GM10248 (cell line): ENCODE measurements at regions not wholly inside any gene's neighbourhood (a gene's known extent, or its start where the extent isn't known, plus 50 kb on each side); places are given as distances from the start of the nearest gene placed in this dataset.

ENCODE experiments used
- CTCF ChIA-PET: fragments of 300-600 bp; sonication (Branson Sonifier 250); formaldehyde crosslinking; extraction: SDS; loops from one replicate; lab custom pipeline; 2021; ENCODE audit warnings: antibody characterized with exemption; lab: Yijun Ruan, JAX
- POLR2A ChIA-PET: fragments of 350-650 bp; sonication (Branson Sonifier 250); formaldehyde crosslinking; extraction: SDS; loops from one replicate; lab custom pipeline; 2020; ENCODE audit warnings: antibody characterized with exemption; lab: Yijun Ruan, JAX
- DNase-seq: peaks from one replicate; pipeline ENCODE4 v3.0.0; 2012; ENCODE audit errors: extremely low spot score
- TF ChIP-seq, protein P1 (sequence below): IDR thresholded peaks from 2 replicates; pipeline ENCODE4 v1.5.1; 2012; ENCODE audit warnings: mild to moderate bottlenecking, low read depth; ENCODE audit errors: extremely low read depth, missing control alignments, control extremely low read depth

DNA sequence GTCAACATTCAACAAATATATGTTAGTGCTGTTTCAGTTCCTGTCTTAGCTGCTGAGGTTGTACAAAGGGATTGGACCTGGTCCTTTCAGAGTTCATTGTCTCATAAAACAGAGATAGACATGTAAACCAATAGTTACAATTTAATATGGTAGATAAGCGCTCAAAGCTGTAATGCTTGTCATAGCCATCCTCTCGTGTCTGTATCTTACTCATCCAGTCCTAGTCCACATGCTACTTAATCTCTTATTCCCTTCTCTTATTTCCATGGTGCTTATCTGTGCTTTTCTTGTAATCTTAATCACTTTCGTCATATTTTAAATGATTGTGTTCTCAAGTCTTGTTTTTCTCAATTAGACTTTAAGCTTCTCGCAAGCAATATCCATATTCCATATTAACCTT lies 185.2 kb upstream of the OBI1 start:
- TF ChIP-seq, protein P1, sequence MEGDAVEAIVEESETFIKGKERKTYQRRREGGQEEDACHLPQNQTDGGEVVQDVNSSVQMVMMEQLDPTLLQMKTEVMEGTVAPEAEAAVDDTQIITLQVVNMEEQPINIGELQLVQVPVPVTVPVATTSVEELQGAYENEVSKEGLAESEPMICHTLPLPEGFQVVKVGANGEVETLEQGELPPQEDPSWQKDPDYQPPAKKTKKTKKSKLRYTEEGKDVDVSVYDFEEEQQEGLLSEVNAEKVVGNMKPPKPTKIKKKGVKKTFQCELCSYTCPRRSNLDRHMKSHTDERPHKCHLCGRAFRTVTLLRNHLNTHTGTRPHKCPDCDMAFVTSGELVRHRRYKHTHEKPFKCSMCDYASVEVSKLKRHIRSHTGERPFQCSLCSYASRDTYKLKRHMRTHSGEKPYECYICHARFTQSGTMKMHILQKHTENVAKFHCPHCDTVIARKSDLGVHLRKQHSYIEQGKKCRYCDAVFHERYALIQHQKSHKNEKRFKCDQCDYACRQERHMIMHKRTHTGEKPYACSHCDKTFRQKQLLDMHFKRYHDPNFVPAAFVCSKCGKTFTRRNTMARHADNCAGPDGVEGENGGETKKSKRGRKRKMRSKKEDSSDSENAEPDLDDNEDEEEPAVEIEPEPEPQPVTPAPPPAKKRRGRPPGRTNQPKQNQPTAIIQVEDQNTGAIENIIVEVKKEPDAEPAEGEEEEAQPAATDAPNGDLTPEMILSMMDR, result no peak
- no peak for DNase-seq
- ChIA-PET CTCF (interaction anchor here (1.1 kb wide), 1 partner anchor 9 kb away, joined by 4 read pairs; no protein-coding TSS in a partner anchor), POLR2A (no interaction called here)

DNA sequence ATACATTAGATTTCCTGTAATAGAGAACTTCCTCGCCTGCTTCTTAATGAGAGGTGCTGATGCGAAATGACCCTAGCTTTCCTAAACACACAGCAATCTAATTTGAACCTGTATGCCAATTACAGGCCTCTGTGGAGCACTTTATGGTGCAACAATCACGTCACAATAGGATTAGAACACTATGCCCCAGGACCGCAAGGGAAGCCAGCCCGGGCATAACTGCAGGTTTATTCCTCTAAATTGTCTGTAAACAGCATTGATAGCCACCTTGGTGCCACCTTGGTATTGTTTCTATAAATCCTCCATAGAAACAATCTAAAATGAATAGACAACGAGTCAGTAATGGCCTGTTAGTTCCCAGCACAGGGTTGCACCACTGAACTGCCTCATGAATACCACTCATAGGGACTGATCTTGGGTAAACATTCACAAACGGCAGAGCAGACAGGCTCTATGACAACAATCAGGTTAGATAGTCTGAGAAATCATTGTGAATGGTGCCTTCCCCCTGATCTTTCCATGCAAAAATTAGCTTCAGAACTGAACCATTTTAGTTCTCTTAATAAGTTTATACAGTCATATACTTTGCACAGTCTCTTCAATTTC lies 182.5 kb upstream of the OBI1 start:
- CTCF ChIA-PET, result no interaction called here
- TF ChIP-seq, protein P1, result no peak
- POLR2A ChIA-PET, result no interaction called here
- no peak for DNase-seq

DNA sequence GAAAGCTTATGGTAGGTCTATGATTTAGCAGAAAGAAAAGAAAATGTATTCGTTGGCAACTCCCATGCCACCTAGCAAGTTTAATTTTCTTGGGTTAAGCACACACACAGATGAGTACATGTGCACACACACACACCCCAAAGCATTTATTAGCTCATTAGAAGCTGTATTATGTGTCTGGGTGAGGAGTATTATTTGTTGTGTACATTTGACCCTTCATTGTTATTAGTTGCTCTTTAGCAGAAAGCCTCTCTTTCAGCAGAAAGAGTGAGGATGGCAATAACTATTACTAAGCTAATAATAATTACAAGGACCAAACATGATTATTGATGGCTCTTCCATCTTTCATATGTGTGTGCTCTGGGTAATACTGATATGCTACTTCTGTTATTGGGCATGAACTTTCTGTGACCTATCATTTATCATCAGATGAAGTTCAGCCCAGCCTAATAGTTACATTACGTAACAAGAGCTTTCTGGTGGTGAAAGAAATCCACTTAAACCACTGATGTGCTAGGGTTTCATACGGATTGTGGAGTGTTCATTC lies 177.4 kb upstream of the OBI1 start:
- CTCF ChIA-PET, result interaction anchor here (1.3 to 1.6 kb wide), 2 partner anchors 8 to 9 kb away, joined by 3 to 4 read pairs; no protein-coding TSS in a partner anchor
- DNase-seq, result no peak
- TF ChIP-seq, protein P1, result no peak
- POLR2A ChIA-PET, result no interaction called here

DNA sequence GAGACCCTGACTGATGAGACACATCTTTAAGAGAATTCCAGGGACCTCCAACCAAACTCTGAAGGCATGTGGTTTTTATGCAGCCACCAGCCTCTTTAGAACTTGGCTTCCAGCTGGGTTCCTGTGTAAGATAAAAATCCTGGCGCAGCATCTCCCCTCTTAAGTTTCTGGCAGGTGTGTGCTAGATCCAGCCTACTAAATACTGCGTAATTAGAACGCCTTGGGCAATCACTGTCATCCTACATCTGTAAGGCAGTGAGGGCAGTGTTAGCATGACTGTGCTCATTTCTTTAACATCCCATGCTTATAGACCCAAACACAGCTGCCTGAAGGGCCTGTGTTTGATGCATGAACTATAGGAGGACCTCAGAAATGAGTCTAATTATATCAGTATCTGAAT lies 173.5 kb upstream of the OBI1 start:
- TF ChIP-seq, protein P1, result no peak
- no peak for DNase-seq
- ChIA-PET POLR2A (no interaction called here), CTCF (no interaction called here)

DNA sequence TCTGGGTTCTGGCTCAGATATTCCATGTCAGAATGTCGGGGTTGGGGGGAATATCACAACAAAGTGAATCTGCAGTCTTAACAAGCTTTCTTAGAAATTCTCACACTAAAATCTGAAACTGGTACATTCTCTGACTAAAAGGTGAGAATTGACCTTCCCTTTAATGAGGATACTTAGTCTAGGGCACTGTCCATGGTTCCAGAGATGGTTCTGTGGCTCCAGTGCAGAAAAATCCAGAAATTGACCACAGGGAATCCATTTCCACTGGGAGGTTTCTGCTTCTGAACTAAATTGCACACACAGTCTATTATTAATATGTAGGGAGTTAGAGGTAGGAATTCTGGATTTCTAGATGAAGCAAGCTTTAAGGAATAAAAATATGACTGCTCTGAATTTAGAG lies 171.6 kb upstream of the OBI1 start:
- DNase-seq, result no peak
- POLR2A ChIA-PET, result no interaction called here
- TF ChIP-seq, protein P1, result no peak
- CTCF ChIA-PET, result interaction anchor here (1.2 to 2.3 kb wide), 2 partner anchors 8 to 13 kb away, joined by 3 to 5 read pairs; no protein-coding TSS in a partner anchor

DNA sequence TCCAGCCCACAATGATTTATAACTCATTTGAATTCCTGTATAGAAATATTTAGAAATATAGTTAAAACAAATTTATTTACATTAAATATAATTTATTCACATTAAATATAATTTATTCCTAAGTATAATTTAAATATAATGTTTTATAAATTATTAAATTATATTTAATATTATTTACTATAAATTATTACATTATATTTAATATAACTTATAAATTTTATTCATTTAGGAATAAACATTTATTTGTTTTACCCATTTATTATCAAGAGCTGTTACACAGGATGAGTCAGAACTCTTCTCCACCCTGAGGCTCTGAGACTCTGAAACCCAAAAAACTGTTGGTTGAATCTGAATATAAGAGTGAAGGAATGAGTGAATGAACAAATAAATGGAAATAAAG lies 170.9 kb upstream of the OBI1 start:
- no peak for DNase-seq
- CTCF ChIA-PET, result interaction anchor here (1.2 to 2.3 kb wide), 2 partner anchors 8 to 12 kb away, joined by 3 to 5 read pairs; no protein-coding TSS in a partner anchor
- POLR2A ChIA-PET, result no interaction called here
- TF ChIP-seq, protein P1, result no peak
